WTC11 (cell line): ENCODE measurements at regions not wholly inside any gene's neighbourhood (a gene's known extent, or its start where the extent isn't known, plus 50 kb on each side); places are given as distances from the start of the nearest gene placed in this dataset.

Source experiments
- ATF1 ChIP-seq: sonication (generic); formaldehyde crosslinking; IDR thresholded peaks from 2 replicates; pipeline ENCODE4 v1.8.1; 2023; ENCODE audit warnings: mild to moderate bottlenecking, moderate library complexity, missing genetic modification reagents
- CBFB ChIP-seq: sonication (generic); formaldehyde crosslinking; IDR thresholded peaks from 2 replicates; pipeline ENCODE4 v1.8.1; 2022; ENCODE audit warnings: mild to moderate bottlenecking, low read depth, missing genetic modification reagents
- CREM ChIP-seq: sonication (generic); formaldehyde crosslinking; IDR thresholded peaks from 2 replicates; pipeline ENCODE4 v1.8.1; 2022; ENCODE audit warnings: mild to moderate bottlenecking, missing genetic modification reagents, moderate library complexity
- KAT7 ChIP-seq: sonication (generic); formaldehyde crosslinking; IDR thresholded peaks from 2 replicates; pipeline ENCODE4 v1.8.1; 2023; ENCODE audit warnings: missing genetic modification reagents, mild to moderate bottlenecking, borderline replicate concordance
- TEAD4 ChIP-seq: sonication (generic); formaldehyde crosslinking; IDR thresholded peaks from 2 replicates; pipeline ENCODE4 v1.8.0; 2022; ENCODE audit warnings: mild to moderate bottlenecking, missing genetic modification reagents
- ZNF138 ChIP-seq: sonication (generic); formaldehyde crosslinking; conservative IDR thresholded peaks from 2 replicates; pipeline ENCODE4 v1.8.1; 2022; ENCODE audit warnings: mild to moderate bottlenecking, moderate library complexity, missing genetic modification reagents
- TF ChIP-seq, protein P1 (sequence below): fragments of 200-600 bp; IDR thresholded peaks from 2 replicates; pipeline ENCODE4 v1.8.0; 2022; ENCODE audit warnings: antibody characterized with exemption
- TF ChIP-seq, protein P2 (sequence below): sonication (generic); formaldehyde crosslinking; IDR thresholded peaks from 2 replicates; pipeline ENCODE4 v1.8.0; 2022; ENCODE audit warnings: mild to moderate bottlenecking, missing genetic modification reagents
- TF ChIP-seq, protein P3 (sequence below): sonication (generic); formaldehyde crosslinking; IDR thresholded peaks from 2 replicates; pipeline ENCODE4 v1.8.1; 2022; ENCODE audit warnings: low read depth, missing genetic modification reagents, borderline replicate concordance
- TF ChIP-seq, protein P4 (sequence below): sonication (generic); formaldehyde crosslinking; IDR thresholded peaks from 2 replicates; pipeline ENCODE4 v1.8.1; 2023; ENCODE audit warnings: mild to moderate bottlenecking, missing genetic modification reagents, borderline replicate concordance
- TF ChIP-seq, protein P5 (sequence below): sonication (generic); formaldehyde crosslinking; IDR thresholded peaks from 2 replicates; pipeline ENCODE4 v1.8.0; 2022; ENCODE audit warnings: mild to moderate bottlenecking, missing genetic modification reagents

DNA sequence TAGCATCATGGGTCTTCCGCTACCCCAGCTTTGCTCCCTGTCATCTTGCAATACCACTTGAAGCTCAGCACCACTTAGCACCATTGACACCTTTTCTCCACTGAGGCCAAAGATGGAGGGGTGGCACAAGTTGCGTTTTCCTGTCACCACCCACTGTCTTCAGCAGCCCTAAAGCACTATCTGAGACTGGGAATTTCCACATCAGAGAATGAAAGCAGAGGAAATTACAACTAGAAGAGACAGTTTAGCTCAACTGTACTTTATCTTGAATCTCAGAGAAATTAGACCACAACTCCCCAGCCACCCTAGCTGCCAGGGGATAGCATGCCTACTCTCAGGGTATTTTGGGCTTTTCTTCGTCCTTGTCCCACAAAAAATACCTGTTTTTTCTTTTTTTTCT lies 111.0 kb downstream of the DDIT4L start:
- TF ChIP-seq CBFB (CRISPR knock-in tag) (no peak), ATF1 (CRISPR knock-in tag) (no peak), ZNF138 (CRISPR knock-in tag) (no peak), TEAD4 (CRISPR knock-in tag) (no peak), KAT7 (no peak), CREM (CRISPR knock-in tag) (no peak)
- TF ChIP-seq, protein P1, sequence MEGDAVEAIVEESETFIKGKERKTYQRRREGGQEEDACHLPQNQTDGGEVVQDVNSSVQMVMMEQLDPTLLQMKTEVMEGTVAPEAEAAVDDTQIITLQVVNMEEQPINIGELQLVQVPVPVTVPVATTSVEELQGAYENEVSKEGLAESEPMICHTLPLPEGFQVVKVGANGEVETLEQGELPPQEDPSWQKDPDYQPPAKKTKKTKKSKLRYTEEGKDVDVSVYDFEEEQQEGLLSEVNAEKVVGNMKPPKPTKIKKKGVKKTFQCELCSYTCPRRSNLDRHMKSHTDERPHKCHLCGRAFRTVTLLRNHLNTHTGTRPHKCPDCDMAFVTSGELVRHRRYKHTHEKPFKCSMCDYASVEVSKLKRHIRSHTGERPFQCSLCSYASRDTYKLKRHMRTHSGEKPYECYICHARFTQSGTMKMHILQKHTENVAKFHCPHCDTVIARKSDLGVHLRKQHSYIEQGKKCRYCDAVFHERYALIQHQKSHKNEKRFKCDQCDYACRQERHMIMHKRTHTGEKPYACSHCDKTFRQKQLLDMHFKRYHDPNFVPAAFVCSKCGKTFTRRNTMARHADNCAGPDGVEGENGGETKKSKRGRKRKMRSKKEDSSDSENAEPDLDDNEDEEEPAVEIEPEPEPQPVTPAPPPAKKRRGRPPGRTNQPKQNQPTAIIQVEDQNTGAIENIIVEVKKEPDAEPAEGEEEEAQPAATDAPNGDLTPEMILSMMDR: no peak
- TF ChIP-seq, protein P2, sequence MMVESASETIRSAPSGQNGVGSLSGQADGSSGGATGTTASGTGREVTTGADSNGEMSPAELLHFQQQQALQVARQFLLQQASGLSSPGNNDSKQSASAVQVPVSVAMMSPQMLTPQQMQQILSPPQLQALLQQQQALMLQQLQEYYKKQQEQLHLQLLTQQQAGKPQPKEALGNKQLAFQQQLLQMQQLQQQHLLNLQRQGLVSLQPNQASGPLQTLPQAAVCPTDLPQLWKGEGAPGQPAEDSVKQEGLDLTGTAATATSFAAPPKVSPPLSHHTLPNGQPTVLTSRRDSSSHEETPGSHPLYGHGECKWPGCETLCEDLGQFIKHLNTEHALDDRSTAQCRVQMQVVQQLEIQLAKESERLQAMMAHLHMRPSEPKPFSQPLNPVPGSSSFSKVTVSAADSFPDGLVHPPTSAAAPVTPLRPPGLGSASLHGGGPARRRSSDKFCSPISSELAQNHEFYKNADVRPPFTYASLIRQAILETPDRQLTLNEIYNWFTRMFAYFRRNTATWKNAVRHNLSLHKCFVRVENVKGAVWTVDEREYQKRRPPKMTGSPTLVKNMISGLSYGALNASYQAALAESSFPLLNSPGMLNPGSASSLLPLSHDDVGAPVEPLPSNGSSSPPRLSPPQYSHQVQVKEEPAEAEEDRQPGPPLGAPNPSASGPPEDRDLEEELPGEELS (CRISPR knock-in tag): no peak
- TF ChIP-seq, protein P3, sequence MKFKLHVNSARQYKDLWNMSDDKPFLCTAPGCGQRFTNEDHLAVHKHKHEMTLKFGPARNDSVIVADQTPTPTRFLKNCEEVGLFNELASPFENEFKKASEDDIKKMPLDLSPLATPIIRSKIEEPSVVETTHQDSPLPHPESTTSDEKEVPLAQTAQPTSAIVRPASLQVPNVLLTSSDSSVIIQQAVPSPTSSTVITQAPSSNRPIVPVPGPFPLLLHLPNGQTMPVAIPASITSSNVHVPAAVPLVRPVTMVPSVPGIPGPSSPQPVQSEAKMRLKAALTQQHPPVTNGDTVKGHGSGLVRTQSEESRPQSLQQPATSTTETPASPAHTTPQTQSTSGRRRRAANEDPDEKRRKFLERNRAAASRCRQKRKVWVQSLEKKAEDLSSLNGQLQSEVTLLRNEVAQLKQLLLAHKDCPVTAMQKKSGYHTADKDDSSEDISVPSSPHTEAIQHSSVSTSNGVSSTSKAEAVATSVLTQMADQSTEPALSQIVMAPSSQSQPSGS: no peak
- TF ChIP-seq, protein P4, sequence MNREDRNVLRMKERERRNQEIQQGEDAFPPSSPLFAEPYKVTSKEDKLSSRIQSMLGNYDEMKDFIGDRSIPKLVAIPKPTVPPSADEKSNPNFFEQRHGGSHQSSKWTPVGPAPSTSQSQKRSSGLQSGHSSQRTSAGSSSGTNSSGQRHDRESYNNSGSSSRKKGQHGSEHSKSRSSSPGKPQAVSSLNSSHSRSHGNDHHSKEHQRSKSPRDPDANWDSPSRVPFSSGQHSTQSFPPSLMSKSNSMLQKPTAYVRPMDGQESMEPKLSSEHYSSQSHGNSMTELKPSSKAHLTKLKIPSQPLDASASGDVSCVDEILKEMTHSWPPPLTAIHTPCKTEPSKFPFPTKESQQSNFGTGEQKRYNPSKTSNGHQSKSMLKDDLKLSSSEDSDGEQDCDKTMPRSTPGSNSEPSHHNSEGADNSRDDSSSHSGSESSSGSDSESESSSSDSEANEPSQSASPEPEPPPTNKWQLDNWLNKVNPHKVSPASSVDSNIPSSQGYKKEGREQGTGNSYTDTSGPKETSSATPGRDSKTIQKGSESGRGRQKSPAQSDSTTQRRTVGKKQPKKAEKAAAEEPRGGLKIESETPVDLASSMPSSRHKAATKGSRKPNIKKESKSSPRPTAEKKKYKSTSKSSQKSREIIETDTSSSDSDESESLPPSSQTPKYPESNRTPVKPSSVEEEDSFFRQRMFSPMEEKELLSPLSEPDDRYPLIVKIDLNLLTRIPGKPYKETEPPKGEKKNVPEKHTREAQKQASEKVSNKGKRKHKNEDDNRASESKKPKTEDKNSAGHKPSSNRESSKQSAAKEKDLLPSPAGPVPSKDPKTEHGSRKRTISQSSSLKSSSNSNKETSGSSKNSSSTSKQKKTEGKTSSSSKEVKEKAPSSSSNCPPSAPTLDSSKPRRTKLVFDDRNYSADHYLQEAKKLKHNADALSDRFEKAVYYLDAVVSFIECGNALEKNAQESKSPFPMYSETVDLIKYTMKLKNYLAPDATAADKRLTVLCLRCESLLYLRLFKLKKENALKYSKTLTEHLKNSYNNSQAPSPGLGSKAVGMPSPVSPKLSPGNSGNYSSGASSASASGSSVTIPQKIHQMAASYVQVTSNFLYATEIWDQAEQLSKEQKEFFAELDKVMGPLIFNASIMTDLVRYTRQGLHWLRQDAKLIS (CRISPR knock-in tag): no peak
- TF ChIP-seq, protein P5, sequence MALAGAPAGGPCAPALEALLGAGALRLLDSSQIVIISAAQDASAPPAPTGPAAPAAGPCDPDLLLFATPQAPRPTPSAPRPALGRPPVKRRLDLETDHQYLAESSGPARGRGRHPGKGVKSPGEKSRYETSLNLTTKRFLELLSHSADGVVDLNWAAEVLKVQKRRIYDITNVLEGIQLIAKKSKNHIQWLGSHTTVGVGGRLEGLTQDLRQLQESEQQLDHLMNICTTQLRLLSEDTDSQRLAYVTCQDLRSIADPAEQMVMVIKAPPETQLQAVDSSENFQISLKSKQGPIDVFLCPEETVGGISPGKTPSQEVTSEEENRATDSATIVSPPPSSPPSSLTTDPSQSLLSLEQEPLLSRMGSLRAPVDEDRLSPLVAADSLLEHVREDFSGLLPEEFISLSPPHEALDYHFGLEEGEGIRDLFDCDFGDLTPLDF (CRISPR knock-in tag): no peak
